Cardiac septum (tissue), 1 donor: ENCODE measurements at regions not wholly inside any gene's neighbourhood (a gene's known extent, or its start where the extent isn't known, plus 50 kb on each side); places are given as distances from the start of the nearest gene placed in this dataset.

ENCODE experiments used
- DNase-seq: peaks from one replicate; pipeline ENCODE4 v3.0.0-alpha.2; 2020; ENCODE audit warnings: low spot score
- intact Hi-C: fragments of 100-400 bp; cut with DNase I; formaldehyde crosslinking; loops from one replicate; pipeline ENCODE4 v1.14.0; 2022
- donor health status: DM: no; HTN: no; CAD: no.

- intact Hi-C loops: no loop called here
- no peak for DNase-seq
These were observed 198.2 kb upstream of the TMTC4 start for GRCh38 chr13:100872761-100873160.

- no peak for DNase-seq
- intact Hi-C loops: no loop called here
These were observed 196.3 kb upstream of the TMTC4 start for GRCh38 chr13:100870898-100871297.

- intact Hi-C loops: no loop called here
- no peak for DNase-seq
These were observed 186.3 kb upstream of the TMTC4 start for GRCh38 chr13:100860866-100861265.

GRCh38 chr13:100859861-100860260 lies 185.3 kb upstream of the TMTC4 start:
- no peak for DNase-seq
- intact Hi-C loops: no loop called here

- DNase-seq: no peak
- intact Hi-C loops: no loop called here
These were observed 180.6 kb upstream of the TMTC4 start for GRCh38 chr13:100855151-100855550.

- intact Hi-C loops: no loop called here
- DNase-seq: no peak
These were observed 179.4 kb upstream of the TMTC4 start for GRCh38 chr13:100854006-100854405.

GRCh38 chr13:100853434-100853833 lies 178.8 kb upstream of the TMTC4 start:
- intact Hi-C loops: no loop called here
- no peak for DNase-seq

GRCh38 chr13:100852146-100852545 lies 177.6 kb upstream of the TMTC4 start:
- no peak for DNase-seq

GRCh38 chr13:100848304-100848703 lies 173.7 kb upstream of the TMTC4 start:
- intact Hi-C loops: no loop called here

More at GRCh38 chr13:100852146-100852545, 177.6 kb upstream of the TMTC4 start:
- intact Hi-C loops: no loop called here

GRCh38 chr13:100845128-100845757 lies 170.6 kb upstream of the TMTC4 start:
- no peak for DNase-seq
- intact Hi-C loops: no loop called here

More at GRCh38 chr13:100848304-100848703, 173.7 kb upstream of the TMTC4 start:
- no peak for DNase-seq

GRCh38 chr13:100842136-100842535 lies 167.5 kb upstream of the TMTC4 start:
- no peak for DNase-seq
- intact Hi-C loops: no loop called here

GRCh38 chr13:100838387-100838786 lies 163.8 kb upstream of the TMTC4 start:
- intact Hi-C loops: no loop called here
- no peak for DNase-seq

GRCh38 chr13:100837631-100838030 lies 163.0 kb upstream of the TMTC4 start:
- no peak for DNase-seq
- intact Hi-C loops: no loop called here

GRCh38 chr13:100836711-100837110 lies 162.1 kb upstream of the TMTC4 start:
- no peak for DNase-seq
- intact Hi-C loops: no loop called here

- intact Hi-C loops: no loop called here
- DNase-seq: no peak
These were observed 161.1 kb upstream of the TMTC4 start for GRCh38 chr13:100835695-100836094.

GRCh38 chr13:100833427-100833826 lies 158.8 kb upstream of the TMTC4 start:
- intact Hi-C loops: no loop called here

GRCh38 chr13:100828226-100828625 lies 153.6 kb upstream of the TMTC4 start:
- DNase-seq: no peak
- intact Hi-C loops: no loop called here

More at GRCh38 chr13:100833427-100833826, 158.8 kb upstream of the TMTC4 start:
- no peak for DNase-seq

- DNase-seq: no peak
- intact Hi-C loops: no loop called here
These were observed 153.0 kb upstream of the TMTC4 start for GRCh38 chr13:100827489-100828176.

GRCh38 chr13:100826441-100826840 lies 151.8 kb upstream of the TMTC4 start:
- no peak for DNase-seq
- intact Hi-C loops: no loop called here

GRCh38 chr13:100825557-100825956 lies 151.0 kb upstream of the TMTC4 start:
- intact Hi-C loops: no loop called here
- no peak for DNase-seq

- intact Hi-C loops: no loop called here
- no peak for DNase-seq
These were observed 149.8 kb upstream of the TMTC4 start for GRCh38 chr13:100824366-100824765.
